ENCODE measurements at regions not wholly inside any gene's neighbourhood (a gene's known extent, or its start where the extent isn't known, plus 50 kb on each side); places are given as distances from the start of the nearest gene placed in this dataset.

- TF ChIP-seq ARID4A (CRISPR knock-in tag; IDR thresholded peaks at IDR 0.05; ENCODE audit: borderline replicate concordance) = no peak
Observed at GRCh38 chr2:217468042-217468830, 534.6 kb downstream of the TNS1 start (continued).

GRCh38 chr2:217467331-217467730, 535.5 kb downstream of the TNS1 start:
- intact Hi-C loops (cut with micrococcal nuclease; ENCODE audit: unreplicated experiment) (no loop called here), in situ Hi-C loops (cut with HindIII; ENCODE audit: extremely low pct_ligation_motif_present, low pct_unique_long_range_greater_than_20kb) (no loop called here)
- ATAC-seq = no peak
- Histone ChIP-seq H3K27ac (ENCODE audit: extremely low read length, insufficient read depth, low read length) (no peak overlapping the region), H3K4me1 (ENCODE audit: insufficient read depth, low read length) (no peaks in the 10 kb centered on the region), H3K4me3 (replicated peaks in 1 of 3; ENCODE audit: insufficient read depth in 1 of 3, low read depth in 2 of 3, low read length in 3 of 3) (no peak overlapping the region), H3K9ac (ENCODE audit: insufficient read depth, low read depth, low read length) (no peak overlapping the region), H3K9me3 (ENCODE audit: low read length) (no peaks in the 10 kb centered on the region), H4K20me1 (ENCODE audit: insufficient read depth, low read length) (no peaks in the 10 kb centered on the region), H3K36me3 (replicated peaks in 1 of 2; ENCODE audit: control insufficient read depth in 1 of 2, insufficient read depth in 2 of 2, low read length in 2 of 2) (no peaks in the 10 kb centered on the region), H2AFZ (ENCODE audit: low read length) (no peak overlapping the region), H3K79me2 (ENCODE audit: insufficient read depth, low read length) (no peaks in the 10 kb centered on the region), H3K4me2 (ENCODE audit: low read depth, low read length) (no peak overlapping the region), H3K27me3 (ENCODE audit: control insufficient read depth in 1 of 2, insufficient read depth in 2 of 2, low read length in 2 of 2) (no peaks in the 10 kb centered on the region)
- no peak for FAIRE-seq
- BruUV-seq (replicated peaks) = no TSS peak
- ChIA-PET POLR2A (no interaction called here), CTCF (ENCODE audit: low intra/inter-chr PET ratio, low total read pairs) (no interaction called here)
- DNase-seq (ENCODE audit: low spot score) = no peak
- TF ChIP-seq BCL6 (CRISPR knock-in tag; IDR thresholded peaks at IDR 0.05) (no peak), ZNF546 (CRISPR knock-in tag; conservative IDR thresholded peaks at IDR 0.05) (no peak), NRL (CRISPR knock-in tag; IDR thresholded peaks at IDR 0.05; ENCODE audit: borderline replicate concordance) (no peak)
- 41% methylated on average over 8 of the region's 8 CpGs for WGBS (ENCODE audit: low lambda C conversion rate)
